Ishikawa (cell line): ENCODE measurements at regions not wholly inside any gene's neighbourhood (a gene's known extent, or its start where the extent isn't known, plus 50 kb on each side); places are given as distances from the start of the nearest gene placed in this dataset.

Source experiments
- CEBPB ChIP-seq: IDR thresholded peaks from 2 replicates; pipeline ENCODE4 v1.6.1; 2012
- YY1 ChIP-seq: IDR thresholded peaks from 2 replicates; pipeline ENCODE4 v1.6.1; 2012; ENCODE audit warnings: low read depth

- TF ChIP-seq CEBPB (no peak), YY1 (no peak)
Observed at GRCh38 chr2:235219048-235219447, 267.2 kb downstream of the SH3BP4 start.
